GM12878 (cell line): ENCODE measurements at regions not wholly inside any gene's neighbourhood (a gene's known extent, or its start where the extent isn't known, plus 50 kb on each side); places are given as distances from the start of the nearest gene placed in this dataset.

Experiments used
- EP300 ChIP-seq, 2 experiments: fragments of 150-350 bp in 1 of 2; IDR thresholded peaks; 2 replicates each; pipeline ENCODE4 v1.6.1; 2011 to 2012; ENCODE audit warnings: low read depth in 2 of 2, low read length in 2 of 2, borderline replicate concordance in 1 of 2, improper control_type of control experiment in 1 of 2, inconsistent platforms in 1 of 2; ENCODE audit not compliant: control insufficient read depth in 1 of 2
- EZH2 ChIP-seq: IDR thresholded peaks from 2 replicates; pipeline ENCODE4 v1.6.1; 2012; ENCODE audit warnings: low read depth, mild to moderate bottlenecking, control low read depth, inconsistent platforms, low read length, borderline replicate concordance; ENCODE audit not compliant: control insufficient read depth
- NFYB ChIP-seq: IDR thresholded peaks from 2 replicates; pipeline ENCODE4 v1.6.1; 2011; ENCODE audit warnings: low read depth, mild to moderate bottlenecking, low read length, improper control_type of control experiment, moderate library complexity; ENCODE audit not compliant: insufficient read depth
- POLR2A ChIP-seq: IDR thresholded peaks from 2 replicates; pipeline ENCODE4 v1.6.1; 2011; ENCODE audit warnings: low read depth, mild to moderate bottlenecking, low read length
- POLR2AphosphoS5 ChIP-seq: IDR thresholded peaks from 2 replicates; pipeline ENCODE4 v1.6.1; 2011; ENCODE audit warnings: mild to moderate bottlenecking, low read length, inconsistent platforms
- RAD21 ChIP-seq: IDR thresholded peaks from 2 replicates; pipeline ENCODE4 v1.6.1; 2011; ENCODE audit warnings: mild to moderate bottlenecking, low read depth, low read length, moderate library complexity; ENCODE audit not compliant: insufficient read depth
- RB1 ChIP-seq: fragments of 450-650 bp; formaldehyde crosslinking; IDR thresholded peaks from 2 replicates; pipeline ENCODE4 v1.6.1; 2017; ENCODE audit warnings: mild to moderate bottlenecking, borderline replicate concordance
- TCF12 ChIP-seq: IDR thresholded peaks from 2 replicates; pipeline ENCODE4 v1.6.1; 2011; ENCODE audit warnings: low read depth, mild to moderate bottlenecking, low read length
- TF ChIP-seq, protein P1 (sequence below), 3 experiments: IDR thresholded peaks in 2 of 3; conservative IDR thresholded peaks in 1 of 3; 2 replicates each; pipeline ENCODE4 v1.5.1; 2011; ENCODE audit warnings: low read depth in 3 of 3, low read length in 3 of 3, mild to moderate bottlenecking in 3 of 3, control low read depth in 2 of 3, moderate library complexity in 2 of 3, inconsistent platforms in 1 of 3, mixed read lengths in 1 of 3; ENCODE audit not compliant: control insufficient read depth in 2 of 3, insufficient read depth in 1 of 3; ENCODE audit errors: extremely low read depth in 1 of 3
- TF ChIP-seq, protein P2 (sequence below): IDR thresholded peaks from 2 replicates; pipeline ENCODE4 v1.6.1; 2012; ENCODE audit warnings: low read depth, low read length, improper control_type of control experiment
- TF ChIP-seq, protein P3 (sequence below): fragments of 450-650 bp; IDR thresholded peaks from 2 replicates; pipeline ENCODE4 v1.6.1; 2017; ENCODE audit warnings: mild to moderate bottlenecking

DNA sequence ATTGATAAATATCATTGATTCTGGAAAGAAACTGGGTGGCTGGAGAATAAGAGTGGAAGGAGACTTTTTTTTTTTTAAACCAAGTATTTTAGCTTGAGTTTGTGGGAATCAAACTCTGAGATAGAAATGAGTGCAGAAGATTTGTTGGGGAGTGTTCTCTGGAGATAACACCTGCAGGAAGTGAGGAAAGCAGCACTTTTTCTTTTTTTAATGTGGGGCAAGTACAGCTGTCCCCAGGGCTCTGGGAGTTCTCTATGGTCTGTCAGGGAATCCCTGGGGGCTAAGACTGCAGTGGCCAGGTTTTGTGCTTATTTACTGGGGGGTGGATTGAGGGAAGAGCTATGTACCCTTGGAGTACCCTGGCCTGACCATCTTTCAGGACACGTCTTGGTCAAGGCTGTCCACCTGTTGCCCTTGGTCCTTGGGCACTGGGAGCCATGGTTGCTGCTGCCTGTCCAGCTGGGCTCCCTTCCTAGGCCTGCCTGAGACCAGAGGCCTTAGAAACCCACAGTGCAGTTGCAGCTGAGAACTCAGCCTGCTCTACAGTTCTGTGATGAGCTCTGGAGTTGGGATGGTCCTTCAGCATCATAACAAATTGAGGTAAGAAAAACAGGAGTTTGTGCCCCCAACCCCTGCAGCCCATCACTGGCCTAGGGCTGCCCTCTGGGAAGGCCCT, 85.8 kb downstream of the PHAX start:
- TF ChIP-seq POLR2AphosphoS5 = no peak
- TF ChIP-seq, protein P1, sequence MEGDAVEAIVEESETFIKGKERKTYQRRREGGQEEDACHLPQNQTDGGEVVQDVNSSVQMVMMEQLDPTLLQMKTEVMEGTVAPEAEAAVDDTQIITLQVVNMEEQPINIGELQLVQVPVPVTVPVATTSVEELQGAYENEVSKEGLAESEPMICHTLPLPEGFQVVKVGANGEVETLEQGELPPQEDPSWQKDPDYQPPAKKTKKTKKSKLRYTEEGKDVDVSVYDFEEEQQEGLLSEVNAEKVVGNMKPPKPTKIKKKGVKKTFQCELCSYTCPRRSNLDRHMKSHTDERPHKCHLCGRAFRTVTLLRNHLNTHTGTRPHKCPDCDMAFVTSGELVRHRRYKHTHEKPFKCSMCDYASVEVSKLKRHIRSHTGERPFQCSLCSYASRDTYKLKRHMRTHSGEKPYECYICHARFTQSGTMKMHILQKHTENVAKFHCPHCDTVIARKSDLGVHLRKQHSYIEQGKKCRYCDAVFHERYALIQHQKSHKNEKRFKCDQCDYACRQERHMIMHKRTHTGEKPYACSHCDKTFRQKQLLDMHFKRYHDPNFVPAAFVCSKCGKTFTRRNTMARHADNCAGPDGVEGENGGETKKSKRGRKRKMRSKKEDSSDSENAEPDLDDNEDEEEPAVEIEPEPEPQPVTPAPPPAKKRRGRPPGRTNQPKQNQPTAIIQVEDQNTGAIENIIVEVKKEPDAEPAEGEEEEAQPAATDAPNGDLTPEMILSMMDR (IDR thresholded peaks at IDR 0.05 in 2 of 3, conservative IDR thresholded peaks at IDR 0.05 in 1 of 3; ENCODE audit: control insufficient read depth in 2 of 3, extremely low read depth in 1 of 3, insufficient read depth in 1 of 3, low read depth in 3 of 3, low read length in 3 of 3) = no peak
- TF ChIP-seq POLR2A = no peak
- TF ChIP-seq EP300 (IDR thresholded peaks at IDR 0.05; ENCODE audit: borderline replicate concordance in 1 of 2, control insufficient read depth in 1 of 2, low read depth in 2 of 2, low read length in 2 of 2) = peak in 1 of 2 experiments; percentile 32; a peak in 1 of 4 replicates
- TF ChIP-seq RAD21 = no peak
- TF ChIP-seq NFYB = no peak
- TF ChIP-seq, protein P2, sequence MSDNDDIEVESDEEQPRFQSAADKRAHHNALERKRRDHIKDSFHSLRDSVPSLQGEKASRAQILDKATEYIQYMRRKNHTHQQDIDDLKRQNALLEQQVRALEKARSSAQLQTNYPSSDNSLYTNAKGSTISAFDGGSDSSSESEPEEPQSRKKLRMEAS = no peak
- TF ChIP-seq RB1 = no peak
- TF ChIP-seq TCF12 = peak; percentile 61; the same call in 1 of the 2 replicates
- no peak for TF ChIP-seq EZH2
- TF ChIP-seq, protein P3, sequence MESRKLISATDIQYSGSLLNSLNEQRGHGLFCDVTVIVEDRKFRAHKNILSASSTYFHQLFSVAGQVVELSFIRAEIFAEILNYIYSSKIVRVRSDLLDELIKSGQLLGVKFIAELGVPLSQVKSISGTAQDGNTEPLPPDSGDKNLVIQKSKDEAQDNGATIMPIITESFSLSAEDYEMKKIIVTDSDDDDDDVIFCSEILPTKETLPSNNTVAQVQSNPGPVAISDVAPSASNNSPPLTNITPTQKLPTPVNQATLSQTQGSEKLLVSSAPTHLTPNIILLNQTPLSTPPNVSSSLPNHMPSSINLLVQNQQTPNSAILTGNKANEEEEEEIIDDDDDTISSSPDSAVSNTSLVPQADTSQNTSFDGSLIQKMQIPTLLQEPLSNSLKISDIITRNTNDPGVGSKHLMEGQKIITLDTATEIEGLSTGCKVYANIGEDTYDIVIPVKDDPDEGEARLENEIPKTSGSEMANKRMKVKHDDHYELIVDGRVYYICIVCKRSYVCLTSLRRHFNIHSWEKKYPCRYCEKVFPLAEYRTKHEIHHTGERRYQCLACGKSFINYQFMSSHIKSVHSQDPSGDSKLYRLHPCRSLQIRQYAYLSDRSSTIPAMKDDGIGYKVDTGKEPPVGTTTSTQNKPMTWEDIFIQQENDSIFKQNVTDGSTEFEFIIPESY = no peak
